Gastrocnemius medialis (tissue), 4 donors: ENCODE measurements at regions not wholly inside any gene's neighbourhood (a gene's known extent, or its start where the extent isn't known, plus 50 kb on each side); places are given as distances from the start of the nearest gene placed in this dataset.

Experiments
- ATAC-seq, 2 donors: fragments of 150-250 bp; one replicate each; pipeline ENCODE4 v1.9.1; 2016
- DNase-seq, 2 donors: peaks; one replicate each; pipeline ENCODE4 v3.0.0-alpha.2; 2019
- H3K27ac ChIP-seq, 4 donors: fragments of 200-600 bp; sonication (generic); 1 replicate in 1 of 4; 2 replicates in 3 of 4; pipeline ENCODE4 v1.5.1; 2016 to 2018; ENCODE audit warnings: mild to moderate bottlenecking in 2 of 4, moderate library complexity in 1 of 4
- H3K27me3 ChIP-seq, 3 donors: fragments of 200-600 bp; sonication (generic) in 2 of 3; 1 replicate in 1 of 3; 2 replicates in 2 of 3; pipeline versions ENCODE4 v1.5.1 to v1.6.0; 2016 to 2019; ENCODE audit warnings: mild to moderate bottlenecking in 1 of 3, moderate library complexity in 1 of 3
- H3K36me3 ChIP-seq, 2 donors: fragments of 200-600 bp; sonication (generic) in 1 of 2; one replicate each; pipeline ENCODE4 v1.5.1; 2017 to 2018
- H3K4me1 ChIP-seq, 2 donors: fragments of 200-600 bp; sonication (generic) in 1 of 2; one replicate each; pipeline ENCODE4 v1.5.1; 2016 to 2017; ENCODE audit warnings: mild to moderate bottlenecking in 2 of 2
- H3K4me3 ChIP-seq, 4 donors: fragments of 200-600 bp; sonication (generic) in 3 of 4; 1 replicate in 1 of 4; 2 replicates in 3 of 4; pipeline ENCODE4 v1.5.1; 2016 to 2019; ENCODE audit warnings: mild to moderate bottlenecking in 2 of 4
- H3K9me3 ChIP-seq, 3 donors: fragments of 200-600 bp; sonication (generic) in 2 of 3; 1 replicate in 1 of 3; 2 replicates in 2 of 3; pipeline ENCODE4 v1.5.1; 2016 to 2019
- POLR2A ChIP-seq, 2 donors: fragments of 450-650 bp; IDR thresholded peaks; one replicate each; pipeline ENCODE4 v1.6.1; 2017; ENCODE audit warnings: antibody characterized with exemption in 2 of 2, mild to moderate bottlenecking in 2 of 2, moderate library complexity in 2 of 2
- in situ Hi-C, 4 donors: fragments of 200-750 bp; cut with MboI; loops; one replicate each; pipeline versions ENCODE4 v1.15.0 to v1.8.0; 2017; ENCODE audit warnings: low sequenced_read_pairs in 4 of 4
- intact Hi-C: fragments of 100-400 bp; cut with DNase I; formaldehyde crosslinking; loops from one replicate; pipeline ENCODE4 v1.15.1; 2023; ENCODE audit warnings: low total_unique reads
- TF ChIP-seq, protein P1 (sequence below), 5 experiments: fragments of 450-650 bp in 3 of 5; fragments of 200-600 bp in 2 of 5; sonication (generic) in 2 of 5; IDR thresholded peaks in 4 of 5; conservative IDR thresholded peaks in 1 of 5; 1 replicate in 4 of 5; 2 replicates in 1 of 5; pipeline ENCODE4 v1.5.1; 2016 to 2019; ENCODE audit warnings: antibody characterized with exemption in 5 of 5, mild to moderate bottlenecking in 3 of 5, moderate library complexity in 3 of 5

DNA sequence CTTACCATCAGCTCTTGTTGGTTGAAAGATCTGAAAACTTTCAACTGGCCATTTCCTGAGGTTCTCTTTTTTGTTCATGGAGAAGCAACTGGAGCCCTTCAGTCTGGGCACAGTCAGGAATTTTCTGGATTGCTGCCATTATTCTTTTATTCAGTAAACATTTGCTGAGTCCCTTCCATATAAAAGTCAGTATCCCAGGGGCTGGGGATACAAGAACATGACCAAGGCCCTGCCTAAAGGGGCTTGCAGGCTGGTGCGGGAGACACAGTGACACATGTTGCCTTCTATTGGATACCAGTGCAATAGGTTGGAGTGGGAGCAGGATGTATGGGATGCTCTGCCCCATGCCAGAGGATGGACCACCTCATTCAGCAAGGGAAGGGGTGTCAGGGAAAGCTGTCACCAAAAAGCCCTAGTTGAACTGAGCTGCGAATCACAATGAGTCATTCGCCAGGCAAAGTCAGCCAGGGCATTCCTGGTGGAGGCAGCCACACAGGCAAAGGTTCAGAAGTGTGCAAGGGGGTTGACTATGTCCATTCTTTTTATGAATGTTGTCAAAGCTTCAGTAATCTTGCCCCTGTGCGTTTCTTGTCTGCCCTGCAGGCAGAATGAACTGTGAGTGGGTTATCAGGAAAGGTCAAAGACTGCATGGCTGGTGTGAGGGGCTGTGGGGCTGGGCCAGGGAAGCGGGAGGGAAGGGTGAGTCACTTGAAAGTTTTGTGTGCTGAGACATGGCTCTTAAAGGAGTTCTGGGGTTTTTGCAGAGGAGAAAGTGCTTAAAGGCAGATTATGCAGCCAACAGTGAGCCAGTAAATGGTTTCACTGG lies 395.9 kb downstream of the KCNRG start:
- no peak for TF ChIP-seq POLR2A (IDR thresholded peaks at IDR 0.05)
- Histone ChIP-seq H3K27ac (peak overlapping the region in 3 of 4 donors; percentile 55 to 58 (median 57)), H3K4me3 (no peak overlapping the region), H3K9me3 (no peaks in the 10 kb centered on the region), H3K27me3 (no peaks in the 10 kb centered on the region), H3K36me3 (no peaks in the 10 kb centered on the region), H3K4me1 (peaks cover 9 to 11% of the 10 kb centered on the region in 2 donors)
- in situ Hi-C loops = no loop called here
- intact Hi-C loops = no loop called here
- ATAC-seq = peak; percentile 88 to 93
- DNase-seq = peak in 1 of 2 donors; percentile 55

DNA sequence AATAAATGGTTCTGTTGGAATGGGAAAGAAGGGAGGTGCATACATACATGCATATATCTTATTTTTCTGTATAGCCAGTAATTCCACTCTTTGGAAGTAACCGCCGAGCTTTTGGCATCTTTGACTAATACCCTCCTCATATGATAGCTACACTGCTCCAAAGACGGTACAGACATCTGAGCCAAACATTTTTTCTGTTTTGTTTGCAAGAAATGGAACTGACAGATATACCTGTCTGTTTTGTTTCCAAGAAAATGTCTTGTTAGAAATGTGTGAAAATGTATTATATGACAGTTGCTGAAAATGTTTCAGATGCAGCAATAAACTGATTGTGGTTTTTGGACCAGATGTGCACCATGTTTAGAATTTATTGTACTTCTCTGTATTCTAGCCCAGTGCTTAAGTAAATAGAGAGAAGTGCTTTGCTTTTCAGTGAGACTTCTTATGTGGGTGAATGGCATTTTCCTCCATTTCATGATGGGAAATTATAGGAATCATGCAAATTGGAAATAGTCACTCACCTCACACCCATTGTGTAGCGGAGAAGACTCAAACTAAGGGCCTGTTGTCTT lies 396.9 kb downstream of the KCNRG start:
- intact Hi-C loops = no loop called here
- peak overlapping the region in 1 of 4 donors; percentile 58 for H3K27ac ChIP-seq
- H3K4me3 ChIP-seq = no peak overlapping the region

DNA sequence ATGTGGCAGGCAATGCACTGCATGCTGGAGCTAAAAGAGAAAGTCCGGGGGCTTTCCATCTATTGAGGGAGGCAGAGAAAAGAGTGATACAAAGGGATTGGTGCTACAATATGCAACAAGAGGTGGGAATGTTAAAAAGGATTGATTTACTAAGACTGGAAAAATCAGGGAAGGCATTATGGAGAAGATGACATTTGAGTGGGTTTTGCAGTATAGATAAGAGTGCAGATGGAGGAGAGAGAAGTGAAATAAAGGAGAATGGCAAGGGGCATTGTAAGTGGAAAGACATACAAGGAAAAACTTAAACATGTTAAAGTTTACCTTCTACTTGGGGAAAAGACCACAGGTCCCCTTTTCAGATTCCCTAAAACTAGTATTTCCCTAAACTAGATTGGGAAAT lies 399.4 kb downstream of the KCNRG start:
- H3K27ac ChIP-seq = no peak overlapping the region
- in situ Hi-C loops = no loop called here
- no peaks in the 10 kb centered on the region for H3K27me3 ChIP-seq
- intact Hi-C loops = no loop called here
- no peaks in the 10 kb centered on the region for H3K9me3 ChIP-seq
- DNase-seq (no peak), ATAC-seq (no peak)
- H3K4me3 ChIP-seq = no peak overlapping the region
- TF ChIP-seq, protein P1, sequence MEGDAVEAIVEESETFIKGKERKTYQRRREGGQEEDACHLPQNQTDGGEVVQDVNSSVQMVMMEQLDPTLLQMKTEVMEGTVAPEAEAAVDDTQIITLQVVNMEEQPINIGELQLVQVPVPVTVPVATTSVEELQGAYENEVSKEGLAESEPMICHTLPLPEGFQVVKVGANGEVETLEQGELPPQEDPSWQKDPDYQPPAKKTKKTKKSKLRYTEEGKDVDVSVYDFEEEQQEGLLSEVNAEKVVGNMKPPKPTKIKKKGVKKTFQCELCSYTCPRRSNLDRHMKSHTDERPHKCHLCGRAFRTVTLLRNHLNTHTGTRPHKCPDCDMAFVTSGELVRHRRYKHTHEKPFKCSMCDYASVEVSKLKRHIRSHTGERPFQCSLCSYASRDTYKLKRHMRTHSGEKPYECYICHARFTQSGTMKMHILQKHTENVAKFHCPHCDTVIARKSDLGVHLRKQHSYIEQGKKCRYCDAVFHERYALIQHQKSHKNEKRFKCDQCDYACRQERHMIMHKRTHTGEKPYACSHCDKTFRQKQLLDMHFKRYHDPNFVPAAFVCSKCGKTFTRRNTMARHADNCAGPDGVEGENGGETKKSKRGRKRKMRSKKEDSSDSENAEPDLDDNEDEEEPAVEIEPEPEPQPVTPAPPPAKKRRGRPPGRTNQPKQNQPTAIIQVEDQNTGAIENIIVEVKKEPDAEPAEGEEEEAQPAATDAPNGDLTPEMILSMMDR (IDR thresholded peaks at IDR 0.05 in 4 of 5, conservative IDR thresholded peaks at IDR 0.05 in 1 of 5) = no peak
- TF ChIP-seq POLR2A (IDR thresholded peaks at IDR 0.05) = no peak
- no peaks in the 10 kb centered on the region for H3K36me3 ChIP-seq
- peaks cover 16 to 22% of the 10 kb centered on the region in 2 donors for H3K4me1 ChIP-seq

More for the DNA sequence above, 396.9 kb downstream of the KCNRG start:
- no peaks in the 10 kb centered on the region for H3K27me3 ChIP-seq
- DNase-seq (no peak), ATAC-seq (no peak)
- no peaks in the 10 kb centered on the region for H3K9me3 ChIP-seq
- in situ Hi-C loops = no loop called here
- no peaks in the 10 kb centered on the region for H3K36me3 ChIP-seq
- H3K4me1 ChIP-seq = peaks cover 9 to 11% of the 10 kb centered on the region in 2 donors
- TF ChIP-seq POLR2A (IDR thresholded peaks at IDR 0.05) = no peak
- TF ChIP-seq, protein P1 (IDR thresholded peaks at IDR 0.05 in 4 of 5, conservative IDR thresholded peaks at IDR 0.05 in 1 of 5) = no peak

DNA sequence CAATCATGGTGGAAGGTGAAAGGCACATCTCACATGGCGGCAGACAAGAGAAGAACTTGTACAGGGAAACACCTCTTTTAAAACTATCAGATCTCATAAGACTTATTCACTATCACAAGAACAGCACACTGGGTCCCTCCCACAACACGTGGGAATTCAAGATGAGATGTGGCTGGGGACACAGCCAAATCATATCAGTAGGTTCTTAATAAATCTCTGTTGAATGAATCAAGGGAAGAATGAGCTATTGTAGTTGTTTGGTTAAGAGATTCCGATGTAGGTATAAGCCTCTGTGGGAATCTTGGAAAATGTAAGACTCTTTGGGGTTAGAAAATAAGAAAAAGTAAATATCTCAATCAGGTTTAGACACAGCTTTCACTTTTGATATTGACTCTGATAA lies 400.2 kb downstream of the KCNRG start:
- Histone ChIP-seq H3K27me3 (no peaks in the 10 kb centered on the region), H3K27ac (no peak overlapping the region), H3K36me3 (no peaks in the 10 kb centered on the region), H3K9me3 (no peaks in the 10 kb centered on the region), H3K4me3 (no peak overlapping the region), H3K4me1 (peaks cover 23 to 30% of the 10 kb centered on the region in 2 donors)
- DNase-seq (no peak), ATAC-seq (no peak)
- in situ Hi-C loops (no loop called here), intact Hi-C loops (no loop called here)
- TF ChIP-seq POLR2A (IDR thresholded peaks at IDR 0.05) = no peak
- TF ChIP-seq, protein P1 (IDR thresholded peaks at IDR 0.05 in 4 of 5, conservative IDR thresholded peaks at IDR 0.05 in 1 of 5) = no peak

DNA sequence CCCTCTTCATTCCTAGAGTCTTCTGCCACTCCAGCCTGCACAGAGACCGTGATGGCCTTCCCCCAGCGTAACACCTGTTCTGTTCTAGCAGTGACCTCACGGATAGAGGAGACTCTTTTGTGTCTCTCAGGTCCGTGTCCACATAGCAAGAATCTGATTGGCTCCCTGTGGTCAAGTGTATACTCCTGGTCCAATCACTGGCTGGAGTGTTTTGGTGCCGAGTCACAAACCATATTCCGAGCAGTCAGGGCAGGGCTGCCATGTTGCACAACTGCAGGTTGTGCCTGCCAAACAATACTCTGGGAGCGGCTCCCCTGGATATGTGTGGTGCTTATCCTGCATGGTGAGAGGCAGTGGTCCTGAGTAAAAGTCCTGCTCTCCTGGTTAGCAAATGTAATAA lies 402.4 kb downstream of the KCNRG start:
- intact Hi-C loops (no loop called here), in situ Hi-C loops (no loop called here)
- Histone ChIP-seq H3K36me3 (no peaks in the 10 kb centered on the region), H3K9me3 (no peaks in the 10 kb centered on the region), H3K4me1 (peaks cover 34 to 40% of the 10 kb centered on the region in 2 donors), H3K4me3 (no peak overlapping the region), H3K27ac (peak overlapping the region in 3 of 4 donors; percentile 5 to 58 (median 40)), H3K27me3 (no peaks in the 10 kb centered on the region)
- DNase-seq (peak; percentile 22 to 84), ATAC-seq (peak; percentile 38 to 85)
- TF ChIP-seq, protein P1 (IDR thresholded peaks at IDR 0.05 in 4 of 5, conservative IDR thresholded peaks at IDR 0.05 in 1 of 5) = no peak
- TF ChIP-seq POLR2A (IDR thresholded peaks at IDR 0.05) = no peak
